ENCODE measurements at regions not wholly inside any gene's neighbourhood (a gene's known extent, or its start where the extent isn't known, plus 50 kb on each side); places are given as distances from the start of the nearest gene placed in this dataset.
A peak's percentile ranks its signal among the peaks of the same experiment; 100 is the strongest.

DNA sequence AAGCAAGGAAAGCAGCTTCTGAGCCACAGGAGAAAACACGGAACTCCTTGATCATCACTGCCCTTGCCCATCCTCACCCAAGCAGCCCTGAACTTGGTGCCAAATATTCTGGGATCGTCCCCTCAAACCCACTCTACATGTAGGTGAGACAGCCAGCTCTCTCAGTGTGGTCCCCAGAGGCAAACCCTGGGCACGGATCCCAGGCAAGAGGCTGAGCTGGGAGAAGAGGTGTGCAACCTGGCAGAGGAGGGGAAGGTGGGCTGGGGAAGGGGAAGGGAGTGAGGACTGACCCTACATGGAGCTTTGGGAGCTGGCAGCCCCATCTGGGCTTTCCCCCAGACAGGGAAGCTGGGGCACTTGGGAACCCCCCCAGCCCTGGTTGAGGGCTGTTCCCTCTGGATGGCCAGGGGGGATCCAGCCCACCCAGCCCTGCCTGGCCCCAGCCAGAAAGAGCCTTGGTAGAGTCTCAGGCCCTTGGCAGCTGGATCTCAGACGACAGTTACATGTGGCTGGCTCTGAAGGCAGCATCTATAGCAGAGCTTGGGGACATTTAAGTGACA, 186.2 kb upstream of the CST7 start:
- DNase-seq (ENCODE audit: low read depth in 3 of 3): no peak

- no peak for DNase-seq (ENCODE audit: low read depth in 3 of 3)
These were observed 185.6 kb upstream of the CST7 start for GRCh38 chr20:24763386-24764026.

DNA sequence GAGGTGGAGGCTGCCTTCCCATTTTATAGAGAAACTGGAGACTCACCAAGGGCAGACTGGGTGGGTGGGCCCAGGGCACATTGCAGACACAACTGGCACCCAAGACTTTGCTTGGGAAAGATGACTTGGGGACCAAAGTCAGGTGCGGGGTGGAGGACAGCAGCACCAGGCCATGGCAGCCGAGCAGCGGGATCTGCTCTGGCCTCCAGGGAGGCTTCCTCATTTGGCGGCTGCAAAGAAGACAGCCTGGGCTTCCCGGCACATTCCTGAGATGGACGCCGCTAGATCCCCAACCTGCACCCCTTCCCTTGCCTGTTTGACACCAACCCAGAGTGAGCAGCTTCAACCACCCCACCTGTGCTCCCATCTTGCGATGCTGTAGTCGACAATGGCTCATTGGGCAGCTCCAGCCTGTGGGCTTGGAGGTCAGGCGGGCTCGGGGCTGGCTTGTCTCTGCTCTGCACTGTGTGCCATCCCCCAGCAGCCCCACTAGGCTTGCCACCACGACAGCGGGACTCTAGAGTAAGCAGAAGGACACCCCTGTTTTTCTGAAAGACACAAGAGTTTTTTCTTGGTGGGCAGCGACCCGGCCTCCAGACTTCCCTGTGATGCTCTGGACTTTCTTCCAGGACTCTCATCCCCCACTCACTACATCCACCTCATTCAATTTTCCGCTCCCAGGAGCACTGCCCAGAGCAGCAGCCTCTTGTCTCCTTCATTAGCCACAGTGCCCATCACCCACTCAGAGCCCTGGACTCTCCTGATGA, 184.9 kb upstream of the CST7 start:
- DNase-seq (ENCODE audit: low read depth in 3 of 3): no peak

GRCh38 chr20:24764794-24765202, 184.3 kb upstream of the CST7 start:
- DNase-seq (ENCODE audit: low read depth in 3 of 3): no peak

DNA sequence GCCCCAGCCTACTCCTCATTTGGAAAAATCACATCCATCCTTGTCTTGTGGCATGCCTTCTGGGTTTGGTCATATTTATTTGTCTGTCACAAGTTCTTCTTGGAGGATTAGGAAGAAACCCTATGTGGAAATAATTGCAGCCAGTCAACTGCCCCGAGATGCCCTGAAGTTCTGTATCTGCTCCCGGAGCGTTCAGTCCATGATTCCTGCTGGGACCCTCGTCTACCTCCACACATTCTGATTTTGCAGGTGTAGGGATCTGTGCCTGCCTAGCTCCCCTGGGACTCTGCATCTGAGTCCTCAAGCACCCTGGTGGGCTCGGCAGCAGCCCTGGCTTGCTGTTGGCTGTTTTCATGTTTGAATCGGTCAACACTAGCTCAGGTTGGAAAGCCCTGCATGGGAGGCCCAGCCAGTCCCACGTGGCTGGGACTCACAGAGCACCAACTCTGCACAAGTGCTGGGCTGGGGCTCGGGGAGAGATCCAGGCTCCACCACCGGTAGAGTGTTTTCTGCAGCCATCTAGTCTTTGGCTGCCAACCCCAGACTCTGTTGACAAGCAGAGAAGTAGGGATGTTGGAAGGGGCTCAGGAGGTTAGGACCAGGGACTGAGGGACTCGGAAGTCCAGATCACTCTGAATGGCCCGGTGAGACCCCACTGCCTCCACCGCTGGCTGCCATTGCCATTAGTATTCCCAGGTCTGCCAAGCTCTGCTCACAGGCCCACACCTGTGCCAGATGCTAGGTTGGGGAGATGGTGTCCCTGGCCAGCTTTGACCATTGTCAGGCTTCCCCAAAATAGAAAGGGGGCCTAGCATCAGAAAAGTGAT, 183.5 kb upstream of the CST7 start:
- DNase-seq (ENCODE audit: low read depth in 3 of 3): no peak

GRCh38 chr20:24766143-24766527, 182.9 kb upstream of the CST7 start:
- no peak for DNase-seq (ENCODE audit: low read depth in 3 of 3)

- no peak for DNase-seq (ENCODE audit: low read depth in 3 of 3)
These were observed 182.0 kb upstream of the CST7 start for GRCh38 chr20:24766826-24767622.

- DNase-seq (ENCODE audit: low read depth in 3 of 3): no peak
These were observed 181.4 kb upstream of the CST7 start for GRCh38 chr20:24767623-24768100.

- DNase-seq (ENCODE audit: low read depth in 3 of 3): no peak
These were observed 180.8 kb upstream of the CST7 start for GRCh38 chr20:24768201-24768636.

GRCh38 chr20:24768713-24769601, 180.1 kb upstream of the CST7 start:
- DNase-seq (ENCODE audit: low read depth in 3 of 3): no peak

DNA sequence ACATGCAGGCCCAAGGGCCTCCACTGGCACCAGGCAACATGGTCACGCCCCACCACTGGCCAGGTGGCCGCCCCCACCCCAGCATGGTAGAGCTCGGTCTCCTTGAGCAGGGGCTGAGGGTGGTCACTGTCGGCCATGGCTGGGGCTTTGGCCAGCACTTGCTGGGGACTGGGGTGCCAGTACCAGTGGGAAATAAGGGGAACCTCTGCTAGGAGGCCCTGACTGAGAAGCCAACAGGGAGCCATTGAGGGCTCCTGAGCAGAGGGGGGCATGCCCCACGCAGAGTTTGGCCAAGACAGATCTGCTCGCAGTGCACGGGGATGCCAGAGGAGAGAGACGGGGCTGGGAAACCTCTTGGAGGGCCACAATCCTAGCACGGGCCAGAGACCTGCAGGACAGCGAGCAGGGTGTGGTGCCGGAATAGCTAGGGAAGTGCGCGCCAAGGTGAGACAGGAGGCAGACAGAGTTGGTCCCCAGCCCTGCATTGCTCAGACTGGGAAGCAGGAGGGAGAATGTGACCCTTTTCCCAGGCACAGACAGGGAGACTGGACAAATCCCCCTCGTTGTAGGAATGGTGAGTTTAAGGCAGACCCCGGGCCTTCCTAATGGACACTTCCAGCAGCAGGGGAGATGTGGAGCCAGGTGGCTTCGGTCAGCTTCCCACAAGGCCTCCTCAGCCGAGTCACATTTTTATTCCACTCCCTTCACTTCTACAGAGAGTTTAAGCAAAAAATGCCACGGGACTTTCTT, 179.0 kb upstream of the CST7 start:
- no peak for DNase-seq (ENCODE audit: low read depth in 3 of 3)

DNA sequence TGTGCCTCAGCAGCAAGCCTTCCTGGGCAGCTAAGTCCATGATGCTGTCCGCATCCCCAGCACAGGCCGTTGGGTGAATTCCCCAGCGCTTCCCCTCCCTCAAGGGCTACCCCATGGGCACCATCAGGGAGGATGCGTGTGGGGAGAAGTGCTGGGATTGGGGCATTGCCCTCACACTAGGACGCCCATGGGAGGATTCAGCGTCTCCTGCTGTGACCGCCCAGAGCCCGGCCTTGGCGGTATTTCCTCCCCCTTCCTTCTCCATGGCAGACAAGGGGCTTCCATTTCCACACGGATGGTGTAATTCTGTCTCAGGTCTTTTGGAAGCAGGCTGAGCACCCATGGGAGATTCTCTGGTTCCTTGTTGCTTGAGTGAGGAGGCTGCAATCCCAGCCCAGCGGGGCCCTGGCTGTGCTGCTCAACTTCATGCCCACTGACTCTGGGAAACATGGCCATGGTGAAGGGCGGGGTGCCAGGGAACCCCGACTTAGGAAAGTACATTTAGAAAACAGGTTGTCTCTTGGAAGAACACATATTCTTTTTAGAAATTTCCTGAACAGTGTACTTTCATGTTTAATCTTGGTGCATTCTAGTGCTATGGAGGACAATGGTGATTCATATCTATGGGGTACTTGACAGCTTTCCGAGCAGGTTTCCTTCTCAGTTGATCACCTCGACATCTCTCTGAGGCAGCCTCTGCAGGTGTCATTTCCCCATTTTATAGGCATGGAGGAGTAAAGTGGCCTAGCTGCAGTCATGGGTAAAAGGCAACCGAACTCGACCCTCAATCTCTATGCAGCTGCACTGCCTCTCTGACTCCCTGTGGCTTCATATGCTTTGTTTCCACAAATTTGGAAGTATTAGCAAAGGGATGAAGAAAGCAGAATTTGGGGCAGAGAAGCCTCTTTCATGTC, 178.2 kb upstream of the CST7 start:
- no peak for DNase-seq (ENCODE audit: low read depth in 3 of 3)

- DNase-seq (ENCODE audit: low read depth in 3 of 3): no peak
These were observed 177.5 kb upstream of the CST7 start for GRCh38 chr20:24771542-24772061.

DNA sequence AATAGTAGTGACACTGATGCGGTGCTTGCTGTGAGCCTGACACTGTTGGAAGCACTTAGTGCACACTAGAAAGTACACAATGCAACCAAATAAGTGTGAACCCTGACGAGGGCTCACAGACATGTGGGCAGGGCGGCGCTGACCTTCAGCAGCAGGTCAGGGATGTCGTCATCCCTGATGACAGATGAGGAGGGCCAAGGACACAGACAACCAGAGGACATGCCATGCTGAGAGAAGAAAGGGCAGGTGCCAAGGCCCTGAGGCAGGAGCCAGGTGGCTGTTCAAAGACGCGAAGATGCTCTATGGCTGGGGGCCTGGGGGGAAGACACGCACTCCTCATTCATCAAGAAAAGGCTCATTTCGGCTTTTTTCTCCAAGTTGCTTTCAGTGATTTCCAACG, 176.4 kb upstream of the CST7 start:
- no peak for DNase-seq (ENCODE audit: low read depth in 3 of 3)

DNA sequence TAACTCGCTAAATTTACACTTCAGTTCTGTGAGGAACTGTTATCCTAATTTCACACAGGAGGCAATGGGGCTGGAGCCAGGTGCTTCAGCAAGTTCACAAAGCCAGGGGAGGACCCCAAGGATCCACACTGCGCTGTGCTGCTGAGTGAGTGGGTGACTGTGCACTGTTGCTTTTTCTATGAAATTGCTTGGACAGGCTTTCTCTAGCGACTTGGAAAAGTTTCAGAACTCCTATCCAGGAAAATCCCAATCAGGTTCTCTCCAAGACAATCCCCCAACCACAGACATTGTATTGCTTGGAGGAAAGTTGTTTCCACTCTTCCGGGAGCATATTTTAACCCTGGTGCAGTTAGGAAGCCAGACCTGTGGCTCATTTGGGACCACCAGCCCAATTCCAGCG, 175.9 kb upstream of the CST7 start:
- DNase-seq (ENCODE audit: low read depth in 3 of 3): no peak

DNA sequence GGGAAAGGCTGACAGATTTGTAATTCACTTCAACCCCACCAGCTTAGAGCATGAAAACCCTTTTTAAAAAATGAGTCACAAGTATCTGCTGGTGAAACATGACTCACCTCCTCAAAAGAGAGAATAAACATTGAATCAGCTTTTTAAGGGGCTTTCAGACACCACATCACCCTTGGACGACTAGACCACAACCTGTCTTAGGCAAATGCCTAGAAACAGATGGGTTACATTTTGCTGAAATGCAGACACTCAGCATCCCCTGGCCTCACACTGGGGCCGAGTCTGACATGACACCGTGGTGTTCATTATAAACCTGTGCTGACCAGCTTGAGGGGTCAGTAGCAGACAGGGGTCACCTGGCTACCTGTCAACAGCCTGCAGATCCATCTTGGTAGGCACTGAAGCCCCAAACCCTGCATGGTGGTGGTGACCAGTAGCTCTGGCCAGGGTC, 175.3 kb upstream of the CST7 start:
- peak in 1 of 3 donors; percentile 15 for DNase-seq (ENCODE audit: low read depth in 3 of 3)

DNA sequence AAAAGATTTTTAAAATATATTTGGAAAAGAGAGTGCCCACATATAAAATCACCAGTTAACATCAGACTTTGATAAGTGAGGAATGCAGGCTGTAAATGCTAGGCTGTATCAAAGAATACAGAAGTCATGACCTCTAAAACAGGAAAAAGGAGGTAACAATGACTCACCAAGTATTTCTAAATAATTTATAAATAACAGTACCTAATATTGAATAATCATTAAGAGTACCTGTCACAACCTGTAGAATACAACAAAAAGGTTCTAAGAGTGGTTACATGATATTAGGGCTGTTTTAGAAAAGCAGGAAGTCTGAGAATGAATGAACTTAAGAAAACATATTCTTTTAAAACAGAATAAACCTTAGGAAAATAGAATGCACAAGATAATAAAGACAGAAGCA, 173.1 kb upstream of the CST7 start:
- no peak for DNase-seq (ENCODE audit: low read depth in 3 of 3)

GRCh38 chr20:24776755-24777271, 172.3 kb upstream of the CST7 start:
- no peak for DNase-seq (ENCODE audit: low read depth in 3 of 3)

Data from stimulated activated CD4-positive, alpha-beta T cell treated with anti-CD3 and anti-CD28 coated beads, TNF-alpha, amount 100 ng/mL, for 48 hours (primary cell).